Naive thymus-derived CD4-positive, alpha-beta T cell (primary cell): ENCODE measurements at regions not wholly inside any gene's neighbourhood (a gene's known extent, or its start where the extent isn't known, plus 50 kb on each side); places are given as distances from the start of the nearest gene placed in this dataset.

Source experiments
- ATAC-seq: fragments of 150-1000 bp; cut with Tn5 transposase; 2 replicates; pipeline ENCODE4 v1.10.0; 2021; ENCODE audit warnings: mild to moderate bottlenecking, moderate library complexity
- CTCF ChIA-PET: fragments of 350-600 bp; sonication (Branson Sonifier 250); formaldehyde crosslinking; loops from one replicate; lab custom pipeline; 2021; ENCODE audit warnings: antibody characterized with exemption; lab: Charles Lee
- POLR2A ChIA-PET: fragments of 350-600 bp; sonication (Branson Sonifier 250); formaldehyde crosslinking; loops from one replicate; lab custom pipeline; 2021; ENCODE audit warnings: antibody characterized with exemption, inconsistent platforms; lab: Charles Lee
- DNase-seq, 9 donors: peaks; one replicate each; pipeline versions ENCODE4 v3.0.0 to v3.0.0-alpha.2; 2020 to 2022; ENCODE audit warnings: mixed read lengths in 1 of 9
- H3K27ac ChIP-seq: one replicate; pipeline ENCODE4 v1.7.0; 2013; ENCODE audit warnings: mild to moderate bottlenecking, low read depth, low read length, moderate library complexity
- H3K27me3 ChIP-seq, 2 donors: one replicate each; pipeline ENCODE4 v1.7.0; 2013; ENCODE audit warnings: low read length in 2 of 2, mild to moderate bottlenecking in 2 of 2, moderate library complexity in 2 of 2; ENCODE audit not compliant: control insufficient read depth in 2 of 2, insufficient read depth in 2 of 2
- H3K36me3 ChIP-seq, 3 experiments: 1 replicate in 2 of 3; 2 replicates in 1 of 3; pipeline ENCODE4 v1.7.0; 2013; ENCODE audit warnings: low read length in 3 of 3, mild to moderate bottlenecking in 3 of 3, moderate library complexity in 1 of 3; ENCODE audit not compliant: insufficient read depth in 3 of 3, control insufficient read depth in 2 of 3
- H3K4me1 ChIP-seq, 2 donors: one replicate each; pipeline ENCODE4 v1.7.0; 2013; ENCODE audit warnings: low read length in 2 of 2, mild to moderate bottlenecking in 2 of 2, moderate library complexity in 1 of 2; ENCODE audit not compliant: control insufficient read depth in 2 of 2, insufficient read depth in 2 of 2
- H3K4me3 ChIP-seq: 2 replicates; pipeline ENCODE4 v1.7.0; 2013; ENCODE audit warnings: mild to moderate bottlenecking, low read length
- H3K9me3 ChIP-seq, 3 experiments: 1 replicate in 2 of 3; 2 replicates in 1 of 3; pipeline ENCODE4 v1.7.0; 2013; ENCODE audit warnings: low read length in 3 of 3; ENCODE audit not compliant: control insufficient read depth in 2 of 3
- H3K27ac Mint-ChIP-seq, 9 donors: one replicate each; pipeline ENCODE4 v1.8.0; 2020 to 2022; ENCODE audit warnings: mixed read lengths in 9 of 9, mild to moderate bottlenecking in 8 of 9, moderate library complexity in 5 of 9, inconsistent platforms in 2 of 9
- H3K27me3 Mint-ChIP-seq, 5 donors: one replicate each; pipeline ENCODE4 v1.8.0; 2021 to 2022; ENCODE audit warnings: mixed read lengths in 5 of 5, mild to moderate bottlenecking in 1 of 5
- H3K36me3 Mint-ChIP-seq, 5 donors: one replicate each; pipeline ENCODE4 v1.8.0; 2020 to 2022; ENCODE audit warnings: mixed read lengths in 5 of 5, mild to moderate bottlenecking in 3 of 5, inconsistent platforms in 1 of 5
- H3K4me1 Mint-ChIP-seq, 7 donors: one replicate each; pipeline ENCODE4 v1.8.0; 2020 to 2022; ENCODE audit warnings: mixed read lengths in 7 of 7, mild to moderate bottlenecking in 3 of 7, inconsistent platforms in 1 of 7
- H3K4me3 Mint-ChIP-seq, 10 donors: one replicate each; pipeline ENCODE4 v1.8.0; 2020 to 2022; ENCODE audit warnings: mild to moderate bottlenecking in 10 of 10, mixed read lengths in 10 of 10, moderate library complexity in 6 of 10, inconsistent platforms in 2 of 10
- H3K9me3 Mint-ChIP-seq, 11 donors: one replicate each; pipeline ENCODE4 v1.8.0; 2020 to 2022; ENCODE audit warnings: mixed read lengths in 11 of 11, mild to moderate bottlenecking in 4 of 11, inconsistent platforms in 1 of 11, moderate library complexity in 1 of 11
- intact Hi-C, 2 donors: fragments of 100-400 bp; cut with micrococcal nuclease; formaldehyde crosslinking; loops; one replicate each; pipeline ENCODE4 v1.15.1; 2023

GRCh38 chr4:17296921-17297890 lies 214.7 kb downstream of the QDPR start:
- Mint-ChIP-seq H3K4me1 (no peaks in the 10 kb centered on the region), H3K9me3 (peaks cover 0 to 2% (median 0%) of the 10 kb centered on the region in 11 donors), H3K27me3 (peaks cover 6 to 38% (median 35%) of the 10 kb centered on the region in 5 donors), H3K4me3 (no peak overlapping the region), H3K27ac (no peak overlapping the region), H3K36me3 (no peaks in the 10 kb centered on the region)
- Histone ChIP-seq H3K4me1 (no peaks in the 10 kb centered on the region), H3K36me3 (no peaks in the 10 kb centered on the region), H3K27ac (no peak overlapping the region), H3K9me3 (no peaks in the 10 kb centered on the region), H3K4me3 (no peak overlapping the region), H3K27me3 (no peaks in the 10 kb centered on the region)
- intact Hi-C loops: no loop called here
- ChIA-PET CTCF (no interaction called here), POLR2A (no interaction called here)
- ATAC-seq: no peak
- DNase-seq: no peak

- DNase-seq (no peak), ATAC-seq (no peak)
- intact Hi-C loops: no loop called here
- Mint-ChIP-seq H3K4me3 (no peak overlapping the region), H3K27me3 (peaks cover 6 to 27% (median 17%) of the 10 kb centered on the region in 5 donors), H3K27ac (no peak overlapping the region), H3K4me1 (no peaks in the 10 kb centered on the region), H3K9me3 (no peaks in the 10 kb centered on the region), H3K36me3 (no peaks in the 10 kb centered on the region)
- Histone ChIP-seq H3K27ac (no peak overlapping the region), H3K9me3 (no peaks in the 10 kb centered on the region), H3K4me1 (no peaks in the 10 kb centered on the region), H3K36me3 (no peaks in the 10 kb centered on the region), H3K4me3 (no peak overlapping the region), H3K27me3 (no peaks in the 10 kb centered on the region)
- POLR2A ChIA-PET: no interaction called here
- CTCF ChIA-PET: no interaction called here
These were observed 218.0 kb downstream of the QDPR start for GRCh38 chr4:17293901-17294300.

GRCh38 chr4:17288151-17288550 lies 223.7 kb downstream of the QDPR start:
- Mint-ChIP-seq H3K27ac (no peak overlapping the region), H3K27me3 (peaks cover 0 to 15% (median 6%) of the 10 kb centered on the region in 5 donors), H3K36me3 (no peaks in the 10 kb centered on the region), H3K9me3 (no peaks in the 10 kb centered on the region), H3K4me3 (no peak overlapping the region), H3K4me1 (no peaks in the 10 kb centered on the region)
- H3K4me3 ChIP-seq: no peak overlapping the region
- no peaks in the 10 kb centered on the region for H3K36me3 ChIP-seq
- POLR2A ChIA-PET: interaction anchor here (0.6 kb wide), 1 partner anchor 654 kb away, joined by 4 read pairs; no protein-coding TSS in a partner anchor
- no peaks in the 10 kb centered on the region for H3K4me1 ChIP-seq
- no peak for DNase-seq
- H3K27me3 ChIP-seq: no peaks in the 10 kb centered on the region
- CTCF ChIA-PET: interaction anchor here (0.6 to 1.2 kb wide), 2 partner anchors 24 to 159 kb away, joined by 3 to 4 read pairs; no protein-coding TSS in a partner anchor
- intact Hi-C loops: no loop called here
- no peak for ATAC-seq
- no peaks in the 10 kb centered on the region for H3K9me3 ChIP-seq
- no peak overlapping the region for H3K27ac ChIP-seq

- intact Hi-C loops: no loop called here
- H3K27ac Mint-ChIP-seq: no peak overlapping the region
- H3K9me3 Mint-ChIP-seq: no peaks in the 10 kb centered on the region
- Histone ChIP-seq H3K9me3 (no peaks in the 10 kb centered on the region), H3K27ac (no peak overlapping the region), H3K27me3 (no peaks in the 10 kb centered on the region), H3K4me1 (no peaks in the 10 kb centered on the region), H3K36me3 (no peaks in the 10 kb centered on the region), H3K4me3 (no peak overlapping the region)
- no peaks in the 10 kb centered on the region for H3K4me1 Mint-ChIP-seq
- H3K27me3 Mint-ChIP-seq: peaks cover 0 to 11% (median 5%) of the 10 kb centered on the region in 5 donors
- ChIA-PET POLR2A (no interaction called here), CTCF (no interaction called here)
- DNase-seq (no peak), ATAC-seq (no peak)
- H3K36me3 Mint-ChIP-seq: no peaks in the 10 kb centered on the region
- no peak overlapping the region for H3K4me3 Mint-ChIP-seq
These were observed 225.0 kb downstream of the QDPR start for GRCh38 chr4:17286752-17287460.

GRCh38 chr4:17285747-17286146 lies 226.1 kb downstream of the QDPR start:
- intact Hi-C loops: no loop called here
- Histone ChIP-seq H3K4me3 (no peak overlapping the region), H3K36me3 (no peaks in the 10 kb centered on the region), H3K4me1 (no peaks in the 10 kb centered on the region), H3K27ac (no peak overlapping the region), H3K9me3 (no peaks in the 10 kb centered on the region), H3K27me3 (no peaks in the 10 kb centered on the region)
- ChIA-PET POLR2A (no interaction called here), CTCF (interaction anchor here (0.7 kb wide), 1 partner anchor 23 kb away, joined by 3 read pairs; no protein-coding TSS in a partner anchor)
- Mint-ChIP-seq H3K4me1 (no peaks in the 10 kb centered on the region), H3K36me3 (no peaks in the 10 kb centered on the region), H3K27me3 (peaks cover 0 to 11% (median 5%) of the 10 kb centered on the region in 5 donors), H3K4me3 (no peak overlapping the region), H3K9me3 (no peaks in the 10 kb centered on the region), H3K27ac (no peak overlapping the region)
- DNase-seq: no peak
- no peak for ATAC-seq

GRCh38 chr4:17284323-17285175 lies 227.3 kb downstream of the QDPR start:
- POLR2A ChIA-PET: no interaction called here
- no peaks in the 10 kb centered on the region for H3K4me1 Mint-ChIP-seq

More at GRCh38 chr4:17284323-17285175, 227.3 kb downstream of the QDPR start:
- no peaks in the 10 kb centered on the region for H3K9me3 Mint-ChIP-seq
- H3K36me3 Mint-ChIP-seq: no peaks in the 10 kb centered on the region
- no peaks in the 10 kb centered on the region for H3K36me3 ChIP-seq
- no peaks in the 10 kb centered on the region for H3K4me1 ChIP-seq
- H3K27me3 ChIP-seq: no peaks in the 10 kb centered on the region
- intact Hi-C loops: no loop called here
- DNase-seq (no peak), ATAC-seq (no peak)
- H3K9me3 ChIP-seq: no peaks in the 10 kb centered on the region
- CTCF ChIA-PET: no interaction called here
- no peak overlapping the region for H3K27ac Mint-ChIP-seq
- H3K4me3 Mint-ChIP-seq: no peak overlapping the region
- no peak overlapping the region for H3K4me3 ChIP-seq
- no peak overlapping the region for H3K27ac ChIP-seq
- peaks cover 0 to 11% (median 5%) of the 10 kb centered on the region in 5 donors for H3K27me3 Mint-ChIP-seq
